PC-9 (cell line): ENCODE measurements at regions not wholly inside any gene's neighbourhood (a gene's known extent, or its start where the extent isn't known, plus 50 kb on each side); places are given as distances from the start of the nearest gene placed in this dataset.

Source experiments
- CTCF ChIP-seq: fragments of 200-600 bp; sonication (generic); conservative IDR thresholded peaks from 2 replicates; pipeline ENCODE4 v1.6.1; 2017; ENCODE audit warnings: mixed run types, antibody characterized with exemption, mild to moderate bottlenecking, moderate library complexity
- EZH2 ChIP-seq: fragments of 200-600 bp; sonication (generic); IDR thresholded peaks from 2 replicates; pipeline ENCODE4 v1.8.0; 2017; ENCODE audit warnings: antibody characterized with exemption, low read depth

- TF ChIP-seq CTCF (no peak), EZH2 (no peak)
Observed at GRCh38 chr9:89706731-89707191, 101.9 kb downstream of the GADD45G start.
